HL-60 (cell line): ENCODE measurements at regions not wholly inside any gene's neighbourhood (a gene's known extent, or its start where the extent isn't known, plus 50 kb on each side); places are given as distances from the start of the nearest gene placed in this dataset.

ENCODE experiments used
- DNase-seq, 2 experiments: peaks; one replicate each; pipeline ENCODE4 v3.0.0-alpha.2; 2010 to 2020; ENCODE audit warnings: low read depth in 1 of 2, low spot score in 1 of 2
- H3K27ac ChIP-seq: fragments of 250-450 bp; sonication (Bioruptor Pico); replicated peaks from 2 replicates; pipeline ENCODE4 v1.5.1; 2020; ENCODE audit warnings: mild to moderate bottlenecking, moderate library complexity
- H3K27me3 ChIP-seq: fragments of 250-450 bp; sonication (Bioruptor Pico); 2 replicates; pipeline ENCODE4 v1.5.1; 2021; ENCODE audit warnings: mild to moderate bottlenecking, moderate library complexity; ENCODE audit not compliant: insufficient read depth, poor library complexity, severe bottlenecking
- H3K4me3 ChIP-seq: replicated peaks from 2 replicates; pipeline ENCODE4 v1.5.1; 2011; ENCODE audit warnings: mild to moderate bottlenecking, control low read depth, low read length; ENCODE audit not compliant: insufficient read depth
- CTCF ChIP-seq: IDR thresholded peaks from one replicate; pipeline ENCODE4 v1.5.1; 2011; ENCODE audit warnings: low read length, control low read depth, inconsistent platforms; ENCODE audit not compliant: insufficient read depth
- GABPA ChIP-seq: IDR thresholded peaks from 2 replicates; pipeline ENCODE4 v1.6.1; 2012; ENCODE audit warnings: low read depth
- POLR2AphosphoS5 ChIP-seq: IDR thresholded peaks from 2 replicates; pipeline ENCODE4 v1.6.1; 2012; ENCODE audit warnings: low read depth
- REST ChIP-seq: IDR thresholded peaks from 2 replicates; pipeline ENCODE4 v1.6.1; 2012; ENCODE audit warnings: low read depth; ENCODE audit not compliant: insufficient replicate concordance
- SPI1 ChIP-seq: IDR thresholded peaks from 2 replicates; pipeline ENCODE4 v1.6.1; 2012; ENCODE audit warnings: low read depth, mild to moderate bottlenecking, borderline replicate concordance

- no peak overlapping the region for H3K27ac ChIP-seq
- TF ChIP-seq CTCF: no peak
- TF ChIP-seq GABPA: no peak
- TF ChIP-seq REST: no peak
- TF ChIP-seq POLR2AphosphoS5: no peak
- TF ChIP-seq SPI1: no peak
- no peaks in the 10 kb centered on the region for H3K27me3 ChIP-seq
- no peak for DNase-seq
- no peak overlapping the region for H3K4me3 ChIP-seq
Observed at GRCh38 chr6:106856227-106856874, 118.2 kb downstream of the CD24 start.

GRCh38 chr6:106855117-106855516 lies 119.4 kb downstream of the CD24 start:
- H3K27ac ChIP-seq: no peak overlapping the region
- TF ChIP-seq CTCF (no peak), REST (no peak), GABPA (no peak), SPI1 (no peak), POLR2AphosphoS5 (no peak)
- H3K27me3 ChIP-seq: no peaks in the 10 kb centered on the region
- H3K4me3 ChIP-seq: no peak overlapping the region
- no peak for DNase-seq

- Histone ChIP-seq H3K4me3 (no peak overlapping the region), H3K27ac (peak overlapping the region; percentile 88), H3K27me3 (no peaks in the 10 kb centered on the region)
- no peak for TF ChIP-seq REST
- peak; percentile 90 for TF ChIP-seq SPI1
- DNase-seq: peak; percentile 27 to 64
Observed at GRCh38 chr6:106849676-106850332, 124.7 kb downstream of the CD24 start.
